Activated T-helper 17 cell treated with anti-CD3 and anti-CD28 coated beads, Interleukin-2, amount 50 U/mL, for 72 hours (primary cell): ENCODE measurements at regions not wholly inside any gene's neighbourhood (a gene's known extent, or its start where the extent isn't known, plus 50 kb on each side); places are given as distances from the start of the nearest gene placed in this dataset.

Experiments
- ATAC-seq: fragments of 150-1000 bp; cut with Tn5 transposase; replicated peaks from 2 replicates; pipeline ENCODE4 v1.10.0; 2021; ENCODE audit warnings: mild to moderate bottlenecking, moderate library complexity
- H3K27ac Mint-ChIP-seq: one replicate; pipeline ENCODE4 v1.8.0; 2022; ENCODE audit warnings: mixed read lengths
- H3K27me3 Mint-ChIP-seq: one replicate; pipeline ENCODE4 v1.8.0; 2022; ENCODE audit warnings: mixed read lengths
- H3K36me3 Mint-ChIP-seq: one replicate; pipeline ENCODE4 v1.8.0; 2022; ENCODE audit warnings: low read depth, mild to moderate bottlenecking, mixed read lengths
- H3K4me1 Mint-ChIP-seq: one replicate; pipeline ENCODE4 v1.8.0; 2022; ENCODE audit warnings: mixed read lengths
- H3K4me3 Mint-ChIP-seq: one replicate; pipeline ENCODE4 v1.8.0; 2022; ENCODE audit warnings: mild to moderate bottlenecking, mixed read lengths
- H3K9me3 Mint-ChIP-seq: one replicate; pipeline ENCODE4 v1.8.0; 2022; ENCODE audit warnings: mixed read lengths

DNA sequence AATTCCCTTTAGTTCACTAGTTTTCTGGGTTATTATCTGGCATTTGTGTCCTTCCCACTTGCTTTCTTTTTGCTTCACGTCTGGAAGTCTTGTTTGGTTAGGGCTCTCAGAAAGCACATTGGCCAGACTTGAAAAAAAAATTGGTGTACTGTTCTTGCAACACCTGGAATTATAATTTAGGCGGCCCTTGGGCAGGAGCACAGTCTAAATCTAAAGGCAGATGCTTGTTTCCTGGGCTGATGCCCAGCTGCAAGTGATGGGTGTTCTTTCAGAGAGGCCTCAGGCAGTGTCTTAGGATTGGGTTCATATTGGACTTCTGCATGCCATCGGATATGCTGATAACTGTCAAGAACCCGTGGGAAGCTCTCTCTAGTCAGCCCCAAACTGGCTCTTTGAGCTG is 521.5 kb downstream of the PDCD6IP start:
- Mint-ChIP-seq H3K4me3 (no peak overlapping the region), H3K27me3 (peaks cover 4% of the 10 kb centered on the region)
- no peak for ATAC-seq

GRCh38 chr3:34323517-34323916 is 525.1 kb downstream of the PDCD6IP start:
- ATAC-seq = no peak
- H3K36me3 Mint-ChIP-seq = no peaks in the 10 kb centered on the region

More for the DNA sequence above, 521.5 kb downstream of the PDCD6IP start:
- Mint-ChIP-seq H3K27ac (no peak overlapping the region), H3K9me3 (peaks cover 13% of the 10 kb centered on the region), H3K36me3 (no peaks in the 10 kb centered on the region), H3K4me1 (no peaks in the 10 kb centered on the region)

GRCh38 chr3:34346656-34347055 is 548.2 kb downstream of the PDCD6IP start:
- H3K36me3 Mint-ChIP-seq = no peaks in the 10 kb centered on the region
- H3K27me3 Mint-ChIP-seq = no peaks in the 10 kb centered on the region
- H3K9me3 Mint-ChIP-seq = no peaks in the 10 kb centered on the region
- H3K27ac Mint-ChIP-seq = no peak overlapping the region
- no peak overlapping the region for H3K4me3 Mint-ChIP-seq
- no peaks in the 10 kb centered on the region for H3K4me1 Mint-ChIP-seq
- no peak for ATAC-seq

More at GRCh38 chr3:34323517-34323916, 525.1 kb downstream of the PDCD6IP start:
- Mint-ChIP-seq H3K9me3 (peaks cover 3% of the 10 kb centered on the region), H3K4me1 (no peaks in the 10 kb centered on the region), H3K27ac (no peak overlapping the region), H3K4me3 (no peak overlapping the region), H3K27me3 (peaks cover 4% of the 10 kb centered on the region)

- no peak overlapping the region for H3K4me3 Mint-ChIP-seq
- no peak overlapping the region for H3K27ac Mint-ChIP-seq
- ATAC-seq = no peak
- no peaks in the 10 kb centered on the region for H3K36me3 Mint-ChIP-seq
- H3K4me1 Mint-ChIP-seq = no peaks in the 10 kb centered on the region
- H3K9me3 Mint-ChIP-seq = no peaks in the 10 kb centered on the region
- H3K27me3 Mint-ChIP-seq = peaks cover 3% of the 10 kb centered on the region
These were observed 553.7 kb downstream of the PDCD6IP start for GRCh38 chr3:34351882-34352777.

- ATAC-seq = no peak
- H3K4me3 Mint-ChIP-seq = no peak overlapping the region
- no peaks in the 10 kb centered on the region for H3K4me1 Mint-ChIP-seq
- peaks cover 3% of the 10 kb centered on the region for H3K27me3 Mint-ChIP-seq
- H3K36me3 Mint-ChIP-seq = no peaks in the 10 kb centered on the region
- H3K27ac Mint-ChIP-seq = no peak overlapping the region
- H3K9me3 Mint-ChIP-seq = no peaks in the 10 kb centered on the region
These were observed 554.4 kb downstream of the PDCD6IP start for GRCh38 chr3:34352778-34353331.

- Mint-ChIP-seq H3K4me3 (no peak overlapping the region), H3K36me3 (no peaks in the 10 kb centered on the region), H3K9me3 (no peaks in the 10 kb centered on the region), H3K27ac (no peak overlapping the region), H3K27me3 (peaks cover 6% of the 10 kb centered on the region), H3K4me1 (no peaks in the 10 kb centered on the region)
- no peak for ATAC-seq
These were observed 559.0 kb downstream of the PDCD6IP start for GRCh38 chr3:34357461-34357860.

DNA sequence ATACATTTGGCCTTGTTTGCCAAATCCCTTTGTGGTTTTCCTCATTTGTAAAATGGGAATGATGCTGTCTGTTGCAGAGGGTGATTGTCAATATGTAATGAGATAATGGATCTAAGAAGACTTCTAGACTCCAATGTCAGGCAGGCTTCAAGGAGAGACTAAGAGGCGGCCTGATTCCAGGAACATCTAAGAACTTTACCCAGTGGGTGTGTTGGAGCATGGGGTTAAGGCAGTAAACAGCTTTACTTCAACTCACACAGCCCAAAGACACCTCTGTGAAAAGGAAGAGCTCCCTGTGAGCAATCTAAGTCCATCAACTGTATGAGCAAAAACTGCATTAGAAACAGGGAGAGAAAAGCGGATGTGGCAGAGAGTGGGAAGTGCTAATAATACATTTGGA is 560.6 kb downstream of the PDCD6IP start:
- ATAC-seq = no peak
- H3K9me3 Mint-ChIP-seq = no peaks in the 10 kb centered on the region
- no peaks in the 10 kb centered on the region for H3K4me1 Mint-ChIP-seq
- H3K36me3 Mint-ChIP-seq = no peaks in the 10 kb centered on the region
- no peak overlapping the region for H3K4me3 Mint-ChIP-seq
- peaks cover 6% of the 10 kb centered on the region for H3K27me3 Mint-ChIP-seq
- no peak overlapping the region for H3K27ac Mint-ChIP-seq

DNA sequence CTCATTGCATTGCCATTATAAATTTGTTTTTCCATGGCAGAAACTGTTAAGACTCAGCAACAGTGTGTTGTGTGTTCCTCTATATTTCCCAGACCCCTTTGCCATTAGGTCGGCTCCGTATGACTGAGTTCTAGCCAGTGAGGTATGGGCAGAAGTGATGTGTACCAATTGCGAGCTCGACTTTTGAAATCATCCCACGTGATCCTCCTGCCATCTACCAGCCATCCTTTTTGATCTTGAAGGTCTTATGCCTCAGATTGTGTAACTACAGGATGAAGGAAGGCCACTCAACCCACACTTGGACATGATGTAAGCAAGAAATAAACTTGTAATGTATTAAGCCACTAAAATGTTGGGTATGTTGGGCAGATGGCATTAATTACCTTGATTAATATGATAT is 562.3 kb downstream of the PDCD6IP start:
- Mint-ChIP-seq H3K27me3 (peaks cover 6% of the 10 kb centered on the region), H3K4me3 (no peak overlapping the region), H3K36me3 (no peaks in the 10 kb centered on the region), H3K27ac (no peak overlapping the region), H3K4me1 (no peaks in the 10 kb centered on the region), H3K9me3 (no peaks in the 10 kb centered on the region)
- ATAC-seq = no peak

DNA sequence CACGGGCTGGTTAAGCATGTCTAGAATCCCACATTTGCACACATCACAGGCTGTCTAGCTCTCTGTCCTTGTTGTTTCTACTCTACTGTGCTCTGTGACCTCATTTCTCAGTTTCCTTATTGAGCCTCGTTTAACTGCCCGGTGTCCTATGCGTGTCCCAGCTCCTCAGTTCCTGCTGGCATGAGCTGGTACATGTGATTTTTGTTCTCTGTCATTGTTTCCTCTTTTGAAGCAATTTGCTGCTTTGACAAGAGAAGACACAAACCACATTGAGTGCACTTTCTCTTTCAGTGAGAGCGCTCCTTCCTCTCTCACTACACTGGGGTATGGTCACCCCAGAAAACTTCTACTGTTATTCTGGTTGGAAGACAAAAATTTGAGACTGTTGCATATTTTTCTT is 563.5 kb downstream of the PDCD6IP start:
- Mint-ChIP-seq H3K27ac (no peak overlapping the region), H3K4me3 (no peak overlapping the region), H3K27me3 (peaks cover 3% of the 10 kb centered on the region), H3K36me3 (no peaks in the 10 kb centered on the region), H3K9me3 (no peaks in the 10 kb centered on the region), H3K4me1 (no peaks in the 10 kb centered on the region)
- peak; percentile 43 for ATAC-seq

GRCh38 chr3:34362910-34363309 is 564.5 kb downstream of the PDCD6IP start:
- Mint-ChIP-seq H3K4me3 (no peak overlapping the region), H3K4me1 (no peaks in the 10 kb centered on the region), H3K27me3 (peaks cover 3% of the 10 kb centered on the region), H3K27ac (no peak overlapping the region), H3K36me3 (no peaks in the 10 kb centered on the region), H3K9me3 (no peaks in the 10 kb centered on the region)
- ATAC-seq = no peak

DNA sequence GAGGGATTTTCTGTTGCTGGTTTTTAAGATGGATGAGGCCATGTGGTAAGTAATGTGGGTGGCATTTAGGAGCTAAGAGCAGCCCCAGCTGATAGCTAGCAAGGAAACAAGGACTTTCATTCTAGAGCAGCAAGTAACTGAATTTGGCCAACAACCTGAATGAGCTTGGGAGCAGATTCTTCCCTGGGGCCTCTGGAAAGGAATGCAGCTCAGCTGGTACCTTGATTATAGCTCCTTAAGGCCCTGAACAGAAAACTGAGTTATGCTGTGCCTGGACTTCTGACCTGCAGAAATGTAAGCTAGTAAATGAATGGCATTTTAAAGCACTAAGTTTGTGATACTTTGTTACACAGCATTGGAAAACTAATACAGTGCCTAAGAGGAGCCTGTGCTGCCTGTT is 565.5 kb downstream of the PDCD6IP start:
- Mint-ChIP-seq H3K4me1 (no peaks in the 10 kb centered on the region), H3K36me3 (no peaks in the 10 kb centered on the region), H3K27me3 (peaks cover 6% of the 10 kb centered on the region), H3K27ac (no peak overlapping the region), H3K9me3 (no peaks in the 10 kb centered on the region), H3K4me3 (no peak overlapping the region)
- ATAC-seq = no peak

GRCh38 chr3:34364335-34364734 is 565.9 kb downstream of the PDCD6IP start:
- H3K4me1 Mint-ChIP-seq = no peaks in the 10 kb centered on the region
- no peaks in the 10 kb centered on the region for H3K9me3 Mint-ChIP-seq
- no peak overlapping the region for H3K27ac Mint-ChIP-seq
- peaks cover 6% of the 10 kb centered on the region for H3K27me3 Mint-ChIP-seq
- no peak for ATAC-seq
- no peak overlapping the region for H3K4me3 Mint-ChIP-seq
- no peaks in the 10 kb centered on the region for H3K36me3 Mint-ChIP-seq

DNA sequence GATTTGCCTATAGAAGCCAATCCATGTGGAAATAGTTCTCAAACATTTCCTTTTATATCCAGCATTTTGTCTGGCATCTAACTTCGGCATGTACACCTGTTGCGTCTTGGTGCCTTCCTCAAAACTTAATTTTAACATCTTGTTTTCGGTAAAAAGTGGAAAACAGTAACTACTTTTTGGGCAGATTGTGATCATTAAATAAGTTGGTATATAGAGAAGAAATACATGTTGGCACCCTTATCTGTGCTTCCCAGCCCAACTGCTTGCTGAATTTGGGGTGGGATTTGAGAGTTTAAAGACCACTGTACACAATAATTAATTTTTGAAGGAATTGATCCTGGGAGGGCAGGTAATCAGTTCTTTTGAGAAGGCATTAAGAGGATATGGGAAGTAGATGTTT is 566.8 kb downstream of the PDCD6IP start:
- no peaks in the 10 kb centered on the region for H3K36me3 Mint-ChIP-seq
- peaks cover 6% of the 10 kb centered on the region for H3K27me3 Mint-ChIP-seq
- H3K9me3 Mint-ChIP-seq = no peaks in the 10 kb centered on the region
- H3K4me1 Mint-ChIP-seq = no peaks in the 10 kb centered on the region
- no peak overlapping the region for H3K27ac Mint-ChIP-seq
- no peak overlapping the region for H3K4me3 Mint-ChIP-seq
- no peak for ATAC-seq

DNA sequence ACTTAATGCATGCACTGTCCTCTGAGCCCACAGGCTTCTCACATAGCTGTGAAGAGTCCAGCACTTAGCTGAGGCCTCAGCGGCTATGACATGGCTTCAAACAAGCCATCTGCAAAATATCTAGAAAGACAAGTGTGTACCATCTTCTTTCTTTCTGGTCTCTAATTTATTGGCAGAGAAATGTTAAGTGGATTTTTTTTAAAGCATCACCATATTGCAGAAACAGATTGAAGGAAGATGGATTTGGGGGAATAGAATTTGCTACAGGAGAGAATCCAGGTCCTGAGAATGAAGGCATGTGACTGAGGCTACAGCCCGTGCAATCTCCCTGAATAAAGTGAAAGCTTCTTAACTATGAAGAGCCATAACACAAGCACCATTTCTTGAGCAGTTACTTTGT is 567.3 kb downstream of the PDCD6IP start:
- Mint-ChIP-seq H3K4me3 (no peak overlapping the region), H3K36me3 (no peaks in the 10 kb centered on the region), H3K27me3 (peaks cover 6% of the 10 kb centered on the region), H3K27ac (no peak overlapping the region), H3K9me3 (no peaks in the 10 kb centered on the region), H3K4me1 (no peaks in the 10 kb centered on the region)
- no peak for ATAC-seq

GRCh38 chr3:34367521-34367920 is 569.1 kb downstream of the PDCD6IP start:
- Mint-ChIP-seq H3K36me3 (no peaks in the 10 kb centered on the region), H3K9me3 (peaks cover 4% of the 10 kb centered on the region), H3K27ac (no peak overlapping the region), H3K4me1 (no peaks in the 10 kb centered on the region), H3K4me3 (no peak overlapping the region), H3K27me3 (peaks cover 2% of the 10 kb centered on the region)
- ATAC-seq = no peak
